Stimulated activated CD8-positive, alpha-beta memory T cell treated with anti-CD3 and anti-CD28 coated beads, Interleukin-15, amount 100 ng/mL, for 4 hours (primary cell): ENCODE measurements at regions not wholly inside any gene's neighbourhood (a gene's known extent, or its start where the extent isn't known, plus 50 kb on each side); places are given as distances from the start of the nearest gene placed in this dataset.
"Not testable (repeated sequence)": the region's sequence is repeated elsewhere in the genome, so short reads cannot be mapped to it uniquely, and the experiment has no call there.

Experiments used
- DNase-seq, 2 donors: peaks; one replicate each; pipeline ENCODE4 v3.0.0-alpha.2; 2020; ENCODE audit warnings: low read depth in 2 of 2

DNA sequence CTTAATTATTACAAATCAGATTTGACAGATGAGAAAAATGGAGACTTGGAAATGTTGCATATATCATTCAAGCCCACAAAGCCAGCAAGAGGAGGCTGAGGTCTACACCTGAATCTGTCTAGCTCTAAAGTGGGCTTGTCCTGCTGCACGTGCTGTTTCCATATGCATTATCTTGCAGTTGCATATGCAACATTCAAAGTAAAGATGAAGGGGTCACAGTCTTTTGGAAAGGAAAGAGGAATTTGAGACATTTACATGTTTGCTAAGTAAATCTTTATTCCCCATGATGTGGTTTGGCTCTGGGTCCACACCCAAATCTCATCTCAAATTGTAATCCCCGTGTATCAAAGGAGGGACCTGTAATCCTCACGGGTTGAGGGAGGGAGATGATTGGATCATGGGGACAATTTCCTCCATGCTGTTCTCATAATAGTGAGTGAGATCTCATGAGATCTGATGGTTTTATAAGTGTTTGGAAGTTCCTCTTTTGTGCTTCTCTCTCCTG lies 98.3 kb downstream of the BACH1 start:
- DNase-seq, result no peak

DNA sequence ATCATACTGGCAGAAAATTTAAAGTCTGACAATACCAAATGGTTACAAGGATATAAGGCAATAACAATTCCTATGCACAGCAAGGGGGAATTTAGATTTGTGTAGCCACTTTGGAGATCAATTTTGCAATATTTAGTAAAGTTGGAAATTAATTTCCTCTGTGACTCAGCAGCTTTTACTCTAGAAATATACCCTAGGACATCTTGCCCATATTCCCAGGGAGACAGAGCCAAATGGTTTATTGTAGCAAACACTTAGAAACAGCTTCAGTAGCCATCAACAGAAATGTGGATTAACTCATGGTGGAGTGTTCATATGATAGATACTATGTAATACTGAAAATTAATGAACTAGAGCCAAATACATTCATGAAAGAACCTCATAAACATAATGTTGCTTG lies 104.6 kb downstream of the BACH1 start:
- DNase-seq, result no peak

DNA sequence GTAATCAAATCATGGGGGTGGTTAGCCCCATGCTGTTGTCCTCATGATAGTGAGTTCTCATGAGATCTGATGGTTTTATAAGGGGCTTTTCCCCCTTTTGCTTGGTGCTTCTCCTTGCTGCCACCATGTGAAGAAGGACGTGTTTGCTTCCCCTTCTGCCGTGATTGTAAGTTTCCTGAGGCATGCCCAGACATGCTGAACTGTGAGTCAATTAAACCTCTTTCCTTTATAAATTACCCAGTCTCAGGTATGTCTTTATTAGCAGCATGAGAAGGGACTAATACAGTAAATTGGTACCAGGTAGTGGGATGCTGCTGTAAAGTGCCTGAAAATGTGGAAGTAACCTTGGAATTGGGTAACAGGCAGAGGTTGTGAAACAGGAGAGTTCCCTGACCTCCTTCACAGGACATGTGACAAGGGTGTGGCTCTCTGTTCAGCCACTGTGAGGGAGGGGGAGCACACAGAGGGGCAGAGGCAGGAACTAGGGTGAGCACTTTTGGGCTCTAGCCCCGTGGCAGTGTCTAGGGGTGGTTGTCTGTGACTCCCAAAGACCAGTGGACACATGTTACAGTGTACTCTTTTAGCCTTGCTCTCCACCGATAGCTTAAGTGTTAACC lies 105.3 kb downstream of the BACH1 start:
- DNase-seq, result no peak

DNA sequence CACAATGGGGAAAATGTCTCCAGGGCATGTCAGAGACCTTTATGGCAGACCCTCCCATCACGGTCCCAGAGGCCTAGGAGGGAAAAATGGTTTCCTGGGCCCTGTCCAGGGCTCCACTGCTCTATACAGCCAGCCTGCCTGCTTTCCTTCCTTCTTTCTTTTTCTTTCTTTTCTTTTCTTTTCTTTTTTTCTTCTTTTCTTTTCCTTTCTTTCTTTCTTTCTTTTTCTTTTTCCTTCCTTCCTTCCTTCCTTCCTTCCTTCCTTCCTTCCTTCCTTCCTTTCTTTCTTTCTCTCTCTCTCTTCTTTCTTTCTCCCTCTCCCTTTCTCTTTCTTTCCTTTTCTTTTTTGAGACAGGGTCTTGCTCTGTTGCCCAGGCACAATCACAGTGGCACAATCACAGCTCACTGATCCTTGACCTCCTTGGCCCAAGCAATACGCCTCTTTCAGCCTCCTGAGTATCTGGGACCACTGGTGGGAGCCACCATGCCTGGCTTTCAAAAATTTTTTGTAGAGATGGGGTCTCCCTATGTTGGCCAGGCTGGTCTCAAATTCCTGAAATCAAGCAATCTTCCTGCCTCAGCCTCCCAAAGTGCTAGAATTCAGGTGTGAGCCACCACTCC lies 106.9 kb downstream of the BACH1 start:
- DNase-seq, result no peak

DNA sequence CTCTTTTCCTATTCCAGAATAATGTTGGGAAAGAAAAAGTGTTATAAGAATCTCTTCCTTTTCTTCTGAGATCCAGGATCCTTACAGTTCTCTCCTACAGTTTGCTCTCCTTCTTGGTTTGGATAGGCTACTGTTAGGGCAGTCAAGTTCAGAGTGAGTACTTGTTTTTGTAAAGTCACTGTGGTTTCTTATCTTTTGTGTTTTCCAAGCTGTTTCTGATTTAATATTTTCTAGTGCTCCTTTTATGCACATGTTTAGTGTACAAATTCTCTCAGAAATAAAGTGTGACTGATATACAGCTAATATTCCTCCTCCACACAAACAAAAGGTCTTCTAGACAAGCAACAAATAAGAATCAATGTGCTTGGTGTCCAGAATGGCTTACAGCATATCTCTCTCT lies 107.7 kb downstream of the BACH1 start:
- no peak for DNase-seq

DNA sequence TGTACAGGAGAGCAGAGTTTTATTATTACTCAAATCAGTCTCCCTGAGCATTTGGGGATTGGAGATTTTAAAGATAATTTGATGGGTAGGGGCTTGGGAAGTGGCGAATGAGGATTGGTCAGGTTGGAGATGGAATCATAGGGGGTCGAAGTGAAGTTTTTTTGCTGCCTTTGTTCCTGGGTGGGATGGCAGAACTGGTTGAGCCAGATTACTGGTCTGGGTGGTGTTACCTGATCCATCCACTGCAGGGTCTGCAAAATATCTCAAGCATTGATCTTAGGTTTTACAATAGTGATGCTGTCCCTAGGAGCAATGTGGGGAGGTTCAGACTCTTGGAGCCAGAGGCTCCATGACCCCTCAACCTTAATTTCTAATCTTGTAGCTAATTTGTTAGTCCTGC lies 108.8 kb downstream of the BACH1 start:
- DNase-seq, result no peak

DNA sequence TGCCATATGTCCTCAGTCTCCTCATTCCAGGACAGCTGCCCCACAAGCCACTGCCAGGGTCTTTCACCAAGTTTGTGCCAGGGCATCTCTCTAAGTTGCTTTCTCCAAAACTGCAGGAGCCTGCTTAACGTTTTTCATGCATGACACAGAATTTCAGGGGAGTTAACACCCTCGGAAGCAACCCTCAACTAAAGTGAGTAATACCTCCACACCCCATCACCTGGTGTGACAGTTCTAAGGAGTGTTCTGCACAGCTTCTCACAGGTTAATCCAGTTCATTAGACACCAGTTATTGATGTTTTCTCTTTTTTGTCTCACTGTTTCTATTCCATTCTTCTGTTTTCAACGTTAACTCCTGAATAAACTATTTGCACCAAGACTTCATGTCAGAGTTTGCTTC lies 115.0 kb downstream of the BACH1 start:
- no peak for DNase-seq

DNA sequence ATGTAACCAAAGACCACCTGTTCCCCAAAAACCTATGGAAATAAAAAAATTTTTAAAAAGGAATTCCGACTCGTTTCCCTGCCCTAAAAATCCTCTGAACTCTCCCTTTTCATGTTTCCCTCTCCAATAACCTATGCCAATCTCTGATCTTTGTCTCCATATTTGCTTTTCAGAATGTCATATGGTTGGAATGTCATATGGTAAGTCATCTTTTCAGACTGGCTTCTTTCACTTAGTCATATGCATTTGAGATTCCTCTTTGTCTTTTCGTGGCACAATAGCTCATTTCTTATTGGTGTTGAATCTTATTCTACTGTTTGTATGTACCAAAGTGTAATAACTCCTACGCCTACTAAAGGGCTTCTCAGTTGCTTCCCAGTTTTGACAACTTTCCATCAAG lies 117.5 kb downstream of the BACH1 start:
- DNase-seq, result no peak

DNA sequence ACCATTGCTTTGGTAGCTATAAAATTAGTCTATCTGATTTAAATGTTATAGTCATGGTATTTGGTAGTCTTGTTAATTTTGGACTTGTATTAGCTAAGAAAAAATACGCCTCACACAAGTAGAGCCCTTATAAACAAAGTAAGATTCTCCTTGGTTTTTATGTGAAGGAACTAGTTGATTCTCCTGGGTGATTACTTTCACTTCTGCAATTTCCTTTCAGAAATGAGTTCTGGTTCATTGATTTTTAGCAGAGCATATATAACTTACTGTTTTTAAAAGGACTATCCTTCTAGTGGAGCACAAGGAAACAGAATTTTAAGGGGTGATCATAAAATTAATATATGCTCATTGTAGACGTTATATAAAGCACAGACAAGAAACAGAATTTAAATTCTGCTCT lies 120.1 kb downstream of the BACH1 start:
- no peak for DNase-seq

DNA sequence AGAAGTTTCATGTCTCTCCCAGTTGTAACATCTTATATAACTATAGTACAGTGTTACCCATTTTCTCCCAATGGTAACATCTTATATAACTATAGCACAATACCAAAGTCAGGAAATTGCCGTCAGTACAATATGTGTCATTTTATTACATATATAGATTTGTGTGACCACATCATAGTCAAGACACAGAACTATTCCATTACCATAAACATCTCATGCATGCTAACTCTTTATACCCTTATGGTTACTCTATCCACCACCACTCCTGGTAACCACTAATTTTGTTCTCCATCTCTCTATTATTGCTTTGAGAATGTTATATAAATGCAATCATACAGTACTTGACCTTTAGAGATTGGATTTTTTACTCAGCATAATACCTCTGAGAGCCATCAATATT lies 120.7 kb downstream of the BACH1 start:
- DNase-seq, result no peak

DNA sequence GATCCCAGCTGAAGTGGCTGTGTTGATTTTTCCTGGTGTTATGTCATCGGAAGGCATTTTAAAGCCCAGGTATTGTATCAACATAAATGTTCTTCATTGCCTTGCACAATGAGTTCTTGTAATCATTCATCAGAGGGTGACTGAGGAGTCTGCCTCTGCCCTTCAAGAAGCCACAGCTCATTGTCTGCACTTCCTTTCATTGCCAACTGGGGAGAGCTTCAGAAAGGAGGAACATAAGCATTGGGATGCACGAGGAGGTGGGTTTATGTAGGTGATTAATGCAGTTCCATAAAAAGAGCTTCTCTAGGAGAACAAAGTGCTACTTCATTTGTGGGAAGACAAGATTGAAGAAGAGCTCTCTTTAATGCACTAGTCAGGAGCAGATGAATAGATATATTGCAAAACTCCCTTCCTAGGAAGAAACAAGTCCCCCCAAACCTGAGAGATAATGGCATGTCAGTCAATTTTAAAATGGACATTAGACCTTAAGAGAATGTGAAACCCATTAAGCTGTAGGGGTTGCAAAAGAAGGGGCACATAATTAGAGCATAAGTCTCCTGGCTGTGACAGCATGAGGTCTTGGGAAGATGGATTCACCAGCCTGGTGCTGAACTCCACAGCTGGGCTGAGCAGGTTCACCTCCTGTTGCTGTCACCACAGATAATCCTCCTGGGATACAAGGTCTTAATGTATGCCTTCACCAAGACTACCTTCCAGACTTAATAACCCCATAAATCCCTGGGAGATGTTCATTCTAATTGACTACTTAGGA lies 124.6 kb downstream of the BACH1 start:
- DNase-seq, result no peak

DNA sequence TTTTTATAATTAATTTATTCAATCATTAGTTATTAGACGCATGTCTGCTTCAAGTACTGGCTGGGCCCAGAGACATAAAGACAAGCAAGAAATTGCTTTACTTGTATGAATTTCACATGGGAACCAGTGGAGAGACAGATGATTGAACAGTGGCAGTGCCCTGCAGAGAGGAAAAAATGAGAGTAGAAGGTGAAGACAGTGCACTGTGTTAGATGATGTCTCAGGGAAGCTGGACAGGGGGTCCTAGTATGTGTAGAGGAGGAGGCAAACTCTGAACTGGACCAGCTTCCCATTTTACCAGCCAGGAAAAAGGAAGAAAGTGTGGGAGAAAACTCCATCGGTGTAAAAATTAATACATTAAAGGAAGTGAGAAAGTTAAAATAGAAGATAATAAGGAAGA lies 126.0 kb downstream of the BACH1 start:
- no peak for DNase-seq

DNA sequence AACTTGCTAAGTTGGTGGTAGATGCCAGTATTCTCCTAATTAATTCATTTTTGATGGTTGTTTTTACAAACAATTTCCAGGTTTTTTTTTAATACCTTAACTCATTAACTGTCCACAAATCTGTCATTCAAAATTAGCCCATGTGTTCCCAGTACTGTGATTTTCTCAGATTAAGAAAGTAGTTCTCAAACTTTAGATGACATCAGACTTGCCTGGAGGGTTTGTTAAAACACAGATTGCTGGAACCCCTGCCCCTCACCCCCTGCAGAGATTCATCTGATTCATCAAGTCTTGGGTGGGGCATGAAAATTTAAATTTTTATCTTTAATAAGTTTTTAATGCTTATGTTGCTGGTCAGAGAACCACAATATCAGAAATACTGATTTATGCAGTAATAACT lies 130.5 kb downstream of the BACH1 start:
- no peak for DNase-seq

DNA sequence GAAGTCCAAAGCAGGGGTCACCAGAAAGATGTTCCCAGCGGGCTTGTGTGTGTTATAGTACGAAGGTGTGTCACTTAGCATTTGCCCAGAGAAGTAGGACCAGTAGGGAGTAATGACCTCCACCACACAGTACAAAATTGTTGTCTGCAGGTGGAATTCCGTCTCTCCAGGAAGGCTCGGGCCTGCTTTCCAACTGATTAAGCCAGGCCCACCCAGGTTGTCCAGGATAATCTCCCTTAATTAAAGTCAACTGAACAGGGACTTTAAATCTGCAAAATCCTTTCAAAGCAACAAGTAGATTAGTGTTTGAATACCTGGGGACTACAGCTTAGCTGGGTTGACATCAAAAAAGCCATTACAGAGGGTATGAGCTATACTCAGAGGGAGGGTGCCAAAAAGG lies 131.3 kb downstream of the BACH1 start:
- DNase-seq, result no peak

DNA sequence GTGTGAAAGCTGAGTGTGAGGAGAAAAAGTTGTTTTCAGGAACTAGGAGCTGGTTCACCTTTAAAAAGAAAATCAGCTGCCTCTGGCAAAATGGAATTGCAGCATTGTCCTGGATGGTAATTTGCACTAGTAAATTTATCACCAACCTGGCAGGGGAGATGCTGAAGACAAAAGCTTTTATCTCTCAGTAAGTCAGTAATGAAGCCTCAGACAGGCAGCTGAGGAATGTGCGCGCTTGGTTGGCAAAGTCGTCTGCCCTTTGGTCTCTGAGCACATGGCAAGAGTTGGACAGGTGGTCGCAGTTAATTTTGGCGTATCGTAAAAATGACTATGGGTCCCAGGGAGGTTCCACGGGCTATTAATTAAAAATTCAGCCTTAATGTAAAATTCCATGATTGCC lies 131.9 kb downstream of the BACH1 start:
- DNase-seq, result no peak

DNA sequence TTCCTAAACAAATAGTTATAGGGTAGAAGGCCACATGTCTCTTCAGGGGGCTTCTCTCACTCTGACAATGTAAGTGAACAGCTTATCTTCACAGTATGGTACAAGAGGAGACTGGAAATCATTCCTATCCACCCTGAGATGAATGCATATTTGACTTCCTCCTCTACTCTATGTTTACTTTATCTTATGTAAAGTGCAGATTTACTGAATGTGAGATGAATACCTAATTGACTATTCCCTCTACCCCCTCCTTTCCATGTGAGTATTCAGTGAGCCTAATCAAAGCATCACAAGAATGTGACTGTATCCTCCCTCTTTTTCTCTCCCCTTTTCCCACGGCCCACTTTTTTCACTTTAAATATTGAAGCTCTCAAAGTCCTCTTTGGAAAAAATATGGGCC lies 132.5 kb downstream of the BACH1 start:
- DNase-seq, result no peak

DNA sequence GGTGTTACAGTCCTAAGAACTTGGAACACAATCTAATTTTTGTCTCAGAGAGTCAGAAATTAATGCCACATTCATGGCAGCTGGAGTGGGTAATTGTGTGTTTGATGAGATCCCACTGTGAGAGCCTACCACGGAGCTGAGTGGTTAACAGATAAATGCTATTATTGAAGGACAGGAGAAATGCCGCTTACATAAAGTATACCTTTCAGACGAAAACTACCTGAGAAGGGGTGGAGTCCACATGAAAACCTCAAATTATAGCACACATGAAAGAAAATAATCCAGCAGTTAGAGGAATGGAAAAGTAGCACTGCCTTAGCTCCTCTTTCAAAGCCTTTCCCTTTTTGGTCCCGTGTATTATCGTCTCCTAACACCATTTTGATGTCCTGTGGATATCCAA lies 133.0 kb downstream of the BACH1 start:
- no peak for DNase-seq

DNA sequence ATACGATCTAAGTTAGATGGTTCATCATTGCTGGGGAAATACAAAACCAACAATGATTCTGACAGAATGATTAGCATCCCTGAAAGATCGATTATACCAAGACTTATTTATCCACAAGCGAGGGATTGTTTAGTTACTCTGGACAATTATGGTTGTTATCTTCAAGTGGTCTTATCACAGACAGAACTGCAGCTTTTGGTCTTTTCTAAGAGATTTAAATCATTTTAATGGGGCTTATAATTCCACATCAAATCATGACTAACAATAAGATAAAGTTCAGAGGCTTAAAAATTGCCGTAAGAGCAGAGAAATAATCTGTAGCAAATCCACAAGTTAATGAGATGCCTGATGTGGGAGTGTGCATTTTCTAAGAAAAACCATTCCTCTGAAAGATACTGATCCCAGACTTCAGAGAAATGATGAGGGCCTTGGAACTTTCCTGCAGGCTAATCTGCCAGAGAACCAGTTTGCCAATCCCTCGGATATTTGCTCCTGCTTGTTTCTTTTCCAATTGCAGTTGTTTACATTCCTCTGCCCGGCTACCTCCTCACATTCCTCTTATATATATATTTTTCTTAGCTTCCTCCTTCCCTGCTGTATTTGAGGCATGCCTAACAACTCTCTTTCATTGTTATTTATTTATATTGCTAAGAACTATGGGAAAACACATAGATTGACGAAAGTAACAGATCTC lies 134.8 kb downstream of the BACH1 start:
- no peak for DNase-seq

DNA sequence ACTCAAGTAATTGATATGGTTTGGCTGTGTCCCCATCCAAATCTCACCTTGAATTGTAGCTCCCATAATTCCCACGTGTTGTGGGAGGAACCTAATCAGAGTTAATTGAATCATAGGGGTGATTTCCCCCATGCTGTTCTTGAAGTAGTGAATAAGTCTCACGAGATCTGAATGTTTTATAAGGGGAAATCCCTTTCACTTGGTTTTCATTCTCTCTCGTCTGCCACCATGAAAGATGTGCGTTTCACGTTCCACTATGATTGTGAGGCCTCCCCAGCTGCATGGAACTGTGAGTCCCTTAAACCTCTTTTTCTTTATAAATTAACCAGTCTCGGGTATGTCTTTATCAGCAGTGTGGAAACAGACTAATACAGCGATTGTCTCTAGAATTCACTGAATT lies 135.4 kb downstream of the BACH1 start:
- DNase-seq, result no peak

DNA sequence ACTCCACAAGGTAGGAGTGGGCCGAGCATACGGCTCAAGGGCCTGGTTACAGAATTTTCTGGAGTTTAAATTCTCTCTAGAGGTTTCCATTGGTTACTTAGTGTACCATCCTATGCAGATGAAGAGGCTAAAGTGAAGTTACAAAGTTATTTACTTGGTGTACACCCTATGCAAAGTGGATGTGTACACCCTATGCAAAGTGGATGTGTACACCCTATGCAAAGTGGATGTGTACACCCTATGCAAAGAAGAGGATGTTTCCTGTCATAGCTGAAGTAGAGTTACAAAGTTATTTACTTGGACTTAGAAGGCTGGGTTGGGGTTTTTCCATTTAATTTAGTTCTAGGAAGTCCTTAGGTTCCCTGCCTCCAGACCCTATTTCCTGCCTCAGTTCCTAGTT lies 136.3 kb downstream of the BACH1 start:
- not testable (repeated sequence) for DNase-seq

DNA sequence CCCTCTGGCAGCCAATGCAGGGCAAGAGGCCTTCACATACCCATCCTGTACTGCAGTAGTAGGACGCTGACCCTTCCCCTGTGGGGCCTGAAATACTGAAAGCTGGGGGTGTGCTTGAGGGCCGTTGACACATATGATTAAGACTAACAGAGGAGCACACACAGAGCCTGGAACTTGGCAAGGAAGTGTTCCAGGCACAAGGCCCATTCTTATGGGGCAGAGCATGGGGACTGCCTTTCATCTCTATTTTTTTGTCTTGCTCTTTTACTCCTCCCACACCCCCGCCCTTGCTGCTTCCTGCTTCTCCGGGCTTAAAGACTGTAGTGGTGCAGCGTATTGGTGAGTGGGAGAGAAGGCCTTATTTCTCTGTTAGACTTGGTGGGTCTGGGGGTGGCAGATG lies 137.4 kb downstream of the BACH1 start:
- peak in 1 of 2 donors; percentile 8 for DNase-seq

DNA sequence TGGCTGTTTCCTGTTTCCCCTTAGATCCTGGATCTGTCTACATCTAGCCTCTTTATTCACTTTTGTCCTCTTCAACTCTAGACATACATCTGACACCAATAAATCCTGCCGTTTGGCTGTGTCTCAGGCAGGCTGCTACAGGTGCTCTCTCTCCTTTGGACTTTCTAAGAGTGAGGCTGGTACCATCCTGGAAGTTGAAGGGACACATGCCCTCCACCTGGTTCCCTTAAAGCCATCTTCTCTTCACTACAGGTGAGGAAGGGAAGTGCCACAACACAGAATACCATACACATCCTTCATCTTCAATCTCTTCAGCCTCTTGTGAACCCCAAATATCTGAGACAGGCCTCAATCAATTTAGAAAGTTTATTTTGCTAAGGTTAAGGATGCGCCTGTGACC lies 137.9 kb downstream of the BACH1 start:
- no peak for DNase-seq

DNA sequence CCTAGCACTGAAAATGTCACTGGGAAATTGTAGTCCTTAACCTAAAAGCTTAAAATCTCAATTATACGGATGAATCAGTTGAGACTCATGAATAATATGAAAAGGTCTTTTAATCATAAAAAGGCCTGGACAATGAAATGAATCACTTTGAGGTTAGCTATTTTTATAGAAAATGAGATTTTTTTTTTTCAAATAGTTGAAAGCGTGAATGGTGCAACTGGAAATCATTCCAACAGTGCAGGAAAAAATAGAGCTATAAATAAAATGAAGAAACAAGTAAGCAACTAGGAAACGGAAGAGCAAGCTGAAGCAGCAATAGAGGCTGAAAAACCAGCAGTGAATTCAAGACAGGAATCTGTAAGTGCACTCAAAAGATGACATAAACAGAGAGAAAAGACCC lies 142.9 kb downstream of the BACH1 start:
- no peak for DNase-seq
